HEK293T (cell line): ENCODE measurements at regions not wholly inside any gene's neighbourhood (a gene's known extent, or its start where the extent isn't known, plus 50 kb on each side); places are given as distances from the start of the nearest gene placed in this dataset.

ENCODE experiments used
- CTCF ChIA-PET: fragments of 350-600 bp; formaldehyde crosslinking; extraction: SDS; loops from one replicate; lab custom pipeline; 2021; ENCODE audit warnings: antibody characterized with exemption, inconsistent platforms; lab: Yijun Ruan, JAX
- POLR2A ChIA-PET: fragments of 350-600 bp; formaldehyde crosslinking; extraction: SDS; loops from one replicate; lab custom pipeline; 2020; ENCODE audit warnings: antibody characterized with exemption, inconsistent platforms; lab: Yijun Ruan, JAX
- DNase-seq: peaks from one replicate; pipeline ENCODE4 v3.0.0; 2012; ENCODE audit warnings: mixed read lengths; ENCODE audit errors: extremely low spot score
- ARNT ChIP-seq: fragments of 450-650 bp; IDR thresholded peaks from 2 replicates; pipeline ENCODE4 v1.6.1; 2017; ENCODE audit warnings: mild to moderate bottlenecking
- BHLHE40 ChIP-seq: fragments of 450-650 bp; IDR thresholded peaks from 2 replicates; pipeline ENCODE4 v1.6.1; 2016; ENCODE audit warnings: mild to moderate bottlenecking, moderate library complexity, borderline replicate concordance
- CTBP1 ChIP-seq: fragments of 450-650 bp; IDR thresholded peaks from 2 replicates; pipeline ENCODE4 v1.6.1; 2016; ENCODE audit warnings: borderline replicate concordance
- ELF4 ChIP-seq: fragments of 450-650 bp; IDR thresholded peaks from 2 replicates; pipeline ENCODE4 v1.6.1; 2017; ENCODE audit warnings: antibody characterized with exemption
- FOXA1 ChIP-seq: fragments of 450-650 bp; IDR thresholded peaks from 2 replicates; pipeline ENCODE4 v1.6.1; 2016; ENCODE audit warnings: mild to moderate bottlenecking
- FOXK2 ChIP-seq: fragments of 450-650 bp; IDR thresholded peaks from 2 replicates; pipeline ENCODE4 v1.6.1; 2016; ENCODE audit warnings: mild to moderate bottlenecking
- FOXM1 ChIP-seq: fragments of 450-650 bp; IDR thresholded peaks from 2 replicates; pipeline ENCODE4 v1.6.1; 2017; ENCODE audit warnings: mild to moderate bottlenecking, borderline replicate concordance
- HDGF ChIP-seq: fragments of 450-650 bp; IDR thresholded peaks from 2 replicates; pipeline ENCODE4 v1.6.1; 2017; ENCODE audit warnings: antibody characterized with exemption, borderline replicate concordance
- L3MBTL2 ChIP-seq: fragments of 450-650 bp; conservative IDR thresholded peaks from 2 replicates; pipeline ENCODE4 v1.6.1; 2016; ENCODE audit warnings: mild to moderate bottlenecking
- LEF1 ChIP-seq: fragments of 450-650 bp; IDR thresholded peaks from 2 replicates; pipeline ENCODE4 v1.6.1; 2017; ENCODE audit warnings: mild to moderate bottlenecking, borderline replicate concordance
- NFRKB ChIP-seq: fragments of 450-650 bp; IDR thresholded peaks from 2 replicates; pipeline ENCODE4 v1.6.1; 2016; ENCODE audit warnings: mild to moderate bottlenecking, moderate library complexity
- SP1 ChIP-seq: fragments of 450-650 bp; IDR thresholded peaks from 2 replicates; pipeline ENCODE4 v1.6.1; 2017
- SUZ12 ChIP-seq: fragments of 450-650 bp; IDR thresholded peaks from 2 replicates; pipeline ENCODE4 v1.6.1; 2016; ENCODE audit warnings: mild to moderate bottlenecking
- TARDBP ChIP-seq: fragments of 450-650 bp; IDR thresholded peaks from 2 replicates; pipeline ENCODE4 v1.6.1; 2016
- ZNF384 ChIP-seq: fragments of 450-650 bp; IDR thresholded peaks from 2 replicates; pipeline ENCODE4 v1.6.1; 2016
- TF ChIP-seq, protein P1 (sequence below): fragments of 450-650 bp; IDR thresholded peaks from 2 replicates; pipeline ENCODE4 v1.6.1; 2016

DNA sequence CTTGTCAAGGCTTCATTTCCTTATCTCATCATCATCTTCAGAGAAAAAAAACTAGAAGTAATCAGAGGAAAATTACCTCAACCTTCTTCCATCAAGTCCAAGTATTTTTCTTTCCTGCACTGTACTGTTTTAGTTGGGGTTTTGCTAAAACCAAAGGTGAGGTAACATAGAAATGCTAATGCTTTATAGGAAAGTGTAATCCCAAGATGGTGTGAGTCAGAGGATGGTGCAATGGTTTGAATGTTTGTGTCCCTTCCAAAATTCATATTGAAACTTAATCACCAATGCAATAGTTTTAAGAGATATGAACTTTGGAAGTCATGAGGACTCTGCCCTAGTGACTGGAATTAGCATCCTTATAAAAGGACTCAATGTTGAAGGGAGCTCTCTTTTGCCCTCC is 79.5 kb downstream of the KBTBD8 start:
- no peak for TF ChIP-seq TARDBP
- no peak for TF ChIP-seq L3MBTL2
- TF ChIP-seq ZNF384, result no peak
- no peak for TF ChIP-seq LEF1
- TF ChIP-seq HDGF, result no peak
- no peak for TF ChIP-seq FOXM1
- TF ChIP-seq ELF4, result no peak
- no peak for TF ChIP-seq BHLHE40
- no peak for TF ChIP-seq SUZ12
- TF ChIP-seq, protein P1, sequence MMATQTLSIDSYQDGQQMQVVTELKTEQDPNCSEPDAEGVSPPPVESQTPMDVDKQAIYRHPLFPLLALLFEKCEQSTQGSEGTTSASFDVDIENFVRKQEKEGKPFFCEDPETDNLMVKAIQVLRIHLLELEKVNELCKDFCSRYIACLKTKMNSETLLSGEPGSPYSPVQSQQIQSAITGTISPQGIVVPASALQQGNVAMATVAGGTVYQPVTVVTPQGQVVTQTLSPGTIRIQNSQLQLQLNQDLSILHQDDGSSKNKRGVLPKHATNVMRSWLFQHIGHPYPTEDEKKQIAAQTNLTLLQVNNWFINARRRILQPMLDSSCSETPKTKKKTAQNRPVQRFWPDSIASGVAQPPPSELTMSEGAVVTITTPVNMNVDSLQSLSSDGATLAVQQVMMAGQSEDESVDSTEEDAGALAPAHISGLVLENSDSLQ, result no peak
- no peak for TF ChIP-seq FOXK2
- TF ChIP-seq FOXA1, result no peak
- TF ChIP-seq NFRKB, result no peak
- no peak for TF ChIP-seq CTBP1
- TF ChIP-seq ARNT, result no peak
- TF ChIP-seq SP1, result no peak
- ChIA-PET POLR2A (no interaction called here), CTCF (no interaction called here)
- DNase-seq, result no peak

- DNase-seq, result no peak
- POLR2A ChIA-PET, result no interaction called here
- TF ChIP-seq SP1 (no peak), CTBP1 (no peak), ZNF384 (no peak), HDGF (no peak), BHLHE40 (no peak), FOXK2 (no peak), SUZ12 (no peak), TARDBP (no peak), NFRKB (no peak), ELF4 (no peak)
- TF ChIP-seq, protein P1, result no peak
- CTCF ChIA-PET, result no interaction called here
Measured at GRCh38 chr3:67082533-67083024, 84.5 kb downstream of the KBTBD8 start.

GRCh38 chr3:67083277-67083676 is 85.2 kb downstream of the KBTBD8 start:
- no peak for TF ChIP-seq CTBP1
- TF ChIP-seq L3MBTL2, result no peak
- no peak for TF ChIP-seq SP1
- TF ChIP-seq FOXM1, result no peak
- no peak for TF ChIP-seq FOXA1
- TF ChIP-seq ZNF384, result no peak
- TF ChIP-seq HDGF, result no peak
- TF ChIP-seq NFRKB, result no peak
- TF ChIP-seq BHLHE40, result no peak
- TF ChIP-seq LEF1, result no peak
- TF ChIP-seq ARNT, result no peak
- no peak for TF ChIP-seq SUZ12
- TF ChIP-seq FOXK2, result no peak
- TF ChIP-seq, protein P1, result no peak
- TF ChIP-seq TARDBP, result no peak
- no peak for TF ChIP-seq ELF4
- POLR2A ChIA-PET, result no interaction called here
- no peak for DNase-seq
- CTCF ChIA-PET, result no interaction called here

GRCh38 chr3:67087788-67088187 is 89.7 kb downstream of the KBTBD8 start:
- ChIA-PET POLR2A (no interaction called here), CTCF (no interaction called here)
- DNase-seq, result no peak
- TF ChIP-seq FOXK2 (no peak), CTBP1 (no peak), LEF1 (no peak), SUZ12 (no peak), TARDBP (no peak)

- no peak for TF ChIP-seq SP1
- TF ChIP-seq TARDBP, result no peak
- TF ChIP-seq HDGF, result no peak
- no peak for TF ChIP-seq ELF4
- TF ChIP-seq, protein P1, result no peak
- TF ChIP-seq FOXM1, result no peak
- no peak for TF ChIP-seq CTBP1
- no peak for TF ChIP-seq FOXK2
- TF ChIP-seq L3MBTL2, result no peak
- ChIA-PET CTCF (no interaction called here), POLR2A (no interaction called here)
- no peak for DNase-seq
Measured at GRCh38 chr3:67090474-67090873, 92.4 kb downstream of the KBTBD8 start.

- TF ChIP-seq L3MBTL2 (no peak), SP1 (no peak), CTBP1 (no peak), ARNT (no peak), FOXM1 (no peak), ZNF384 (no peak), BHLHE40 (no peak), TARDBP (no peak), NFRKB (no peak), FOXK2 (no peak), LEF1 (no peak), FOXA1 (no peak), ELF4 (no peak), HDGF (no peak), SUZ12 (no peak)
- TF ChIP-seq, protein P1, result no peak
- POLR2A ChIA-PET, result no interaction called here
- no peak for DNase-seq
- CTCF ChIA-PET, result interaction anchor here (1.1 kb wide), 1 partner anchor 21 kb away, joined by 3 read pairs; no protein-coding TSS in a partner anchor
Measured at GRCh38 chr3:67093305-67093704, 95.2 kb downstream of the KBTBD8 start.
